ENCODE measurements at regions not wholly inside any gene's neighbourhood (a gene's known extent, or its start where the extent isn't known, plus 50 kb on each side); places are given as distances from the start of the nearest gene placed in this dataset.

DNA sequence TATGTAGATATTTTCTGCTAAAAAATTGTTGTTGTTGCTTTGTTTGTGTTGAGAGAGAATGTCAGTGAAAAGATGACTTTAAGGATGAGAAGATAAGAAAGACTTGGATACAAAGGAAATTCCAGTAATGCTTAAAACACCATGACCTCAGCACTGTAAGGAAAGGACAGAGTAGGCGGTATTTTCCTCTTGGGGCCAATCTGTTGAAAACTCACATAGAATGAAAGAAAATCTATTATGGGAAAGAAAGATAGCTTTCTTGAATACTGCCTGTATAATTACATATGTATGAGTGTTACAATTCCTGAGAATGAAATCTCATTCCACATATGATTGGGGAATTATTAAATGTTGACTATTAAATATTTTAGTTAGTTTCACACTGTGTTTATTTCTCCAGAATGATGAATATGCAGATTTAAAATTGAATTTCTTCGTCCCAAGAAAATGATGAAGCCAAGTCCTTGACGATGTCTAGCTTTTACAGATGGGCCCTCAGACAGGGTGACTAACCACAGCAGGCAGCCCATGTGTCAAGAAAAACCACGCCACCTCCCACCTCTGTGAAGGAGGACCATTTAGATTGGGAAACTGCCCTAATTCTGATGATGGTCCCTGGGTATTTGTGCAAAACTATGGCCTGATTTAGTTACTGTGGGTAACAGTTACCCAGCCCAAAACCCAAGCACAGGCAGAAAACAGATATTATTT lies 49.7 kb upstream of the LMO4 start:
- no peak for ATAC-seq
- TF ChIP-seq, protein P1, sequence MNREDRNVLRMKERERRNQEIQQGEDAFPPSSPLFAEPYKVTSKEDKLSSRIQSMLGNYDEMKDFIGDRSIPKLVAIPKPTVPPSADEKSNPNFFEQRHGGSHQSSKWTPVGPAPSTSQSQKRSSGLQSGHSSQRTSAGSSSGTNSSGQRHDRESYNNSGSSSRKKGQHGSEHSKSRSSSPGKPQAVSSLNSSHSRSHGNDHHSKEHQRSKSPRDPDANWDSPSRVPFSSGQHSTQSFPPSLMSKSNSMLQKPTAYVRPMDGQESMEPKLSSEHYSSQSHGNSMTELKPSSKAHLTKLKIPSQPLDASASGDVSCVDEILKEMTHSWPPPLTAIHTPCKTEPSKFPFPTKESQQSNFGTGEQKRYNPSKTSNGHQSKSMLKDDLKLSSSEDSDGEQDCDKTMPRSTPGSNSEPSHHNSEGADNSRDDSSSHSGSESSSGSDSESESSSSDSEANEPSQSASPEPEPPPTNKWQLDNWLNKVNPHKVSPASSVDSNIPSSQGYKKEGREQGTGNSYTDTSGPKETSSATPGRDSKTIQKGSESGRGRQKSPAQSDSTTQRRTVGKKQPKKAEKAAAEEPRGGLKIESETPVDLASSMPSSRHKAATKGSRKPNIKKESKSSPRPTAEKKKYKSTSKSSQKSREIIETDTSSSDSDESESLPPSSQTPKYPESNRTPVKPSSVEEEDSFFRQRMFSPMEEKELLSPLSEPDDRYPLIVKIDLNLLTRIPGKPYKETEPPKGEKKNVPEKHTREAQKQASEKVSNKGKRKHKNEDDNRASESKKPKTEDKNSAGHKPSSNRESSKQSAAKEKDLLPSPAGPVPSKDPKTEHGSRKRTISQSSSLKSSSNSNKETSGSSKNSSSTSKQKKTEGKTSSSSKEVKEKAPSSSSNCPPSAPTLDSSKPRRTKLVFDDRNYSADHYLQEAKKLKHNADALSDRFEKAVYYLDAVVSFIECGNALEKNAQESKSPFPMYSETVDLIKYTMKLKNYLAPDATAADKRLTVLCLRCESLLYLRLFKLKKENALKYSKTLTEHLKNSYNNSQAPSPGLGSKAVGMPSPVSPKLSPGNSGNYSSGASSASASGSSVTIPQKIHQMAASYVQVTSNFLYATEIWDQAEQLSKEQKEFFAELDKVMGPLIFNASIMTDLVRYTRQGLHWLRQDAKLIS (CRISPR knock-in tag; IDR thresholded peaks at IDR 0.05): no peak
- TF ChIP-seq RBFOX2 (IDR thresholded peaks at IDR 0.05; ENCODE audit: low read depth, low read length) (no peak), POLR2AphosphoS2 (IDR thresholded peaks at IDR 0.05; ENCODE audit: low read length) (no peak), HMGN3 (IDR thresholded peaks at IDR 0.05; ENCODE audit: borderline replicate concordance, extremely low read depth, insufficient read length, low read depth, low read length) (no peak), PCBP2 (IDR thresholded peaks at IDR 0.05; ENCODE audit: low read depth, low read length, poor library complexity, severe bottlenecking) (no peak), ZNF165 (CRISPR knock-in tag; IDR thresholded peaks at IDR 0.05; ENCODE audit: borderline replicate concordance) (no peak), PHB2 (IDR thresholded peaks at IDR 0.05; ENCODE audit: low read depth) (no peak), TCFL5 (CRISPR knock-in tag; conservative IDR thresholded peaks at IDR 0.05) (no peak), IFI16 (CRISPR knock-in tag; IDR thresholded peaks at IDR 0.05) (no peak)
- no peaks in the 10 kb centered on the region for H3K79me2 ChIP-seq (ENCODE audit: control insufficient read depth, insufficient read depth, low read length)
- H3K4me1 ChIP-seq (replicated peaks in 1 of 2; ENCODE audit: control insufficient read depth in 2 of 2, insufficient read depth in 2 of 2, low read length in 2 of 2): no peaks in the 10 kb centered on the region
- H3K27ac ChIP-seq (ENCODE audit: extremely low read depth, low read depth, low read length): no peak overlapping the region
- H2AFZ ChIP-seq (ENCODE audit: low read depth, low read length): no peak overlapping the region
- in situ Hi-C loops (cut with MboI): loop anchor here (25.0 kb wide), 1 partner anchor 658 kb away; no protein-coding TSS in a partner anchor
- WGBS (ENCODE audit: insufficient coverage, low coverage, missing lambda C conversion rate): 3% methylated on average over 4 of the region's 4 CpGs
- H3K4me2 ChIP-seq (ENCODE audit: insufficient read depth, low read length): no peak overlapping the region
- no peaks in the 10 kb centered on the region for H4K20me1 ChIP-seq (replicated peaks; ENCODE audit: control insufficient read depth, insufficient read depth, low read length)
- no peak overlapping the region for H3K9ac ChIP-seq (ENCODE audit: insufficient read depth in 1 of 2, low read depth in 2 of 2, low read length in 2 of 2)
- CTCF ChIA-PET (ENCODE audit: low intra/inter-chr PET ratio): no interaction called here
- H3K4me3 ChIP-seq: no peak overlapping the region
- intact Hi-C loops (cut with micrococcal nuclease): no loop called here
- peaks cover 0 to 4% of the 10 kb centered on the region in 2 experiments; a peak in 2 of 5 replicates for H3K27me3 ChIP-seq (ENCODE audit: control insufficient read depth in 2 of 2, insufficient read depth in 2 of 2, low read length in 2 of 2)
- H3K9me3 ChIP-seq (replicated peaks; ENCODE audit: control insufficient read depth, insufficient read depth, low read depth, low read length): no peaks in the 10 kb centered on the region
- POLR2A ChIA-PET: interaction anchor here (0.5 kb wide), 1 partner anchor 55 kb away, joined by 3 read pairs; no protein-coding TSS in a partner anchor
- no peaks in the 10 kb centered on the region for H3K36me3 ChIP-seq (ENCODE audit: control insufficient read depth, insufficient read depth, low read length)
- DNase-seq (ENCODE audit: extremely low read depth in 1 of 4, low spot score in 3 of 4): no peak
- no peak for FAIRE-seq
- BruUV-seq (replicated peaks): no TSS peak
- H3K9me1 ChIP-seq (ENCODE audit: control insufficient read depth, insufficient read depth, low read length): no peaks in the 10 kb centered on the region
